ENCODE measurements at regions not wholly inside any gene's neighbourhood (a gene's known extent, or its start where the extent isn't known, plus 50 kb on each side); places are given as distances from the start of the nearest gene placed in this dataset.

- DNase-seq = no peak
Measured at GRCh38 chr6:15796130-15796771, 133.4 kb upstream of the DTNBP1 start.

DNA sequence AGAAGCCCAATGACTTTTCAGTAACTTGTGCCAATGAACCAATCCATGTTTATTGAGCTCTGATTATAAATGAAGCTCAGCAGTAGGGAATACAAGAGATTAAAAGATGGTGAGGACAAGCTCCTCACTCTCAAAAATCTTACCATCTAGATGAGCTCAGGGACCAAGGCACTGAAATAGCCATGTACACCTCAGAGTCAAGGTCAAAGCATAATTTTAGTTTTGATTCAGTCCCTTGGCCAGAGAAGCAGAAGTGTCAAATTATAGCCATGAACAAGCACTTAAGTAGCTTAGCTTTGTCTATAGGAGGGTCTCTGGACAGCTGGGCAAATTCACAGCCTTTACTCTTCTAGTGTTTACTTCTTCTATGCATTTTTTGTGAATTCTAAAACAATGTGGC is 131.0 kb upstream of the DTNBP1 start:
- DNase-seq = no peak

DNA sequence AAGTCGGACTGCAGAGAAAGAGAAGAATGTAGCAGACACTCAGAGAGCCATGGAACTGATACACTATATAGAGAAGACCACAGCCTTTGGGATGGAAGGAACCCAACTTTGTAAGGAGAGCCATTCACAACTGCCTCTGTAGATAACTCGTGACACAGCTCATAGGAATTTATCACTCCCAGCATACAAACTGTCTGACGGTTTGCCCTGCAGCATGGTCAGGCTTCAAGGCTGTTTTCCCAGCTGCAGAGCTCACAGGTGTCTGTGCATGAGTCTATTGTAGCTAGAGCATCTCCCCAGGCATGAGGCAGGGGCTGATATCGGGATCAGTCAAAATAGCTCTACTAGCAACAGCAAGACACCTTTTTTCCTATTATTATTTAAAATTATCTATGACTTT is 130.5 kb upstream of the DTNBP1 start:
- no peak for DNase-seq

GRCh38 chr6:15792842-15793241 is 130.0 kb upstream of the DTNBP1 start:
- DNase-seq = no peak

DNA sequence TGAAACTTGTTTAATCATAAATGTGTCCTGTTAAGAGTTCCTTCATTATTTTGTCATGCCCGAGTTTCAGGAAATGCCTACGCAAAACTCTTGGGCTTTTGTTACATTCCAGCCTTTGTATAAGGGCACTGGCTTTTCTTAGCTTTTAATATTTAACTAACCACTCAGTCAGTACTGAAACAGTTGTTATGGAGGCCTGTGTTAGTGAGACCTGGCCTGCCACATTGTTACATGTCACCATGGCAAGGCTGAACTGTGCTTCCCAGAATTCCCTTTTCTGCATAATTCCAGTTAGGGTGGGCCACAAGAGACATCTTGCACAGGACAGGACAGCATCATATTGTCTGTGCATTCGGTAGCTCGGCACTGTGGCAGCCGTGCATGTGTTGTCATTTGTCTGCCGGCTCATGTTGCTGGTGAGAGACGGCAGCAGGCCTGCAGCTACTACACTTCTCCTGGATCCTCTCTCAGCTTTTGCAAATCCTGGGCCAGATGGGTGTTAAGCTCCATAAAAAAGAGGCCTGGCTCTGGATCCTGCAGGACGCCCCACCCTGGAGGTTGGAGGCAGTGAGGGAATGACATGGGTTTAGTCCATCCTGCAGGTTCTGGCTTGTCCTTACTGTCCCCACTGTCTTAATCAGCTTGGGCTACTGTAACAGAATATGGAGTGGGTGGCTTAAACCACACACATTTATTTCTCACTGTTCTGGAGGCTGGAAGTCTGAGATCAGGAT is 128.8 kb upstream of the DTNBP1 start:
- DNase-seq = peak; percentile 53

DNA sequence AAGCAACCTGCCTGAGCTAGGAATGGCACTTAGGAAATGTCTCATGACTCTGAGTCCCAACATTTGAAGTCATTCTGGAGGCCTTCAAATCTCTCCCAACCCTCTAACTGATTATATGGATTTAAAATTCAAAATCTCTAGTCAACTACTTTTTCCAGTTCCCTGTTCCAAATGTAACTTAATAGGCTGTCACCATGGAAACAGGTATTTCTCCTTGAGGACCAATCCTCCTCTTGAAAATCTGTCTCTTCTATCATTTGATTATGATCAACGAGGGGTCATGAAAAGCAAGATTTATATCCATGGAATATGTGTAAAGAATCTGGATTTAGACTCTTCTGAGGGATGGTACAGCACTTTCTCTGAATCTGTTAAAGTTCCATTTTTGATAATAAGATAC is 127.3 kb upstream of the DTNBP1 start:
- DNase-seq = no peak

DNA sequence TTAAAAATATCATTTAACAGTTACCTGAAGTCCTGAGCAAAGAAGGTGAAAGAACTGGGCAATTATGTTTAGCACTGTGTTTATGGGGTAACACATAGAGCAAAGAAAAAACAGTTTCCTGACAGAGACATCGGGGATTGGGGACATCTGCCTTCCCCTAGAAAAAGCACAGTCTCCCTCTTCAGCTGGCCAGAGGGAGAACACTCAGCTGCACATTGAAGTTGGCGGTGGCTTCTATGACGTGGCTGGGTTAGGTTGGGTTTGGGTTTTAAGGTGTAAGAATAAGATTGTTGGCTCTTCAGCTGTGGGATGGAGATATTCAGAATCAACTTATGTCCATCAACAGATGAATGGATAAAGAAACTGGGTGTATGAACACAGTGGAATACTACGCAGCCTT is 124.0 kb upstream of the DTNBP1 start:
- DNase-seq = no peak

DNA sequence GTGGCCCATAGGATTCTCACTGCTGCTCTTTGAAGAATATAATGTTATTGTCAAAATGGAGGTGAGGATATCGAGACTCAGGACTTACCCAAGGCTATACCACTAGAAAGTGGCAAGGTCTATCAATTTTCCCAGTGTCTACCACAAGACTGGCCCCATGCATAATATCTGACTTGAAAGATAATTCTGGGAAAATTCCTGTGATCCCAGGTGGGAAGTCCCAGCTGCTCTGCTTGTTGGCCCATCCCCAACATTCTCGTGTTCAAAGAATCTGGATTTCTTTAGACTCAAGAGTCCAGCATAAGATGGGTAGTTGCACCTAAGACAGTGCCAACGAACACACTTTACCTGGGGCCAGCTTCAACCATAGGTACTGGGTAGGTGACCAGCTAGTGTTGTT is 120.7 kb upstream of the DTNBP1 start:
- no peak for DNase-seq

DNA sequence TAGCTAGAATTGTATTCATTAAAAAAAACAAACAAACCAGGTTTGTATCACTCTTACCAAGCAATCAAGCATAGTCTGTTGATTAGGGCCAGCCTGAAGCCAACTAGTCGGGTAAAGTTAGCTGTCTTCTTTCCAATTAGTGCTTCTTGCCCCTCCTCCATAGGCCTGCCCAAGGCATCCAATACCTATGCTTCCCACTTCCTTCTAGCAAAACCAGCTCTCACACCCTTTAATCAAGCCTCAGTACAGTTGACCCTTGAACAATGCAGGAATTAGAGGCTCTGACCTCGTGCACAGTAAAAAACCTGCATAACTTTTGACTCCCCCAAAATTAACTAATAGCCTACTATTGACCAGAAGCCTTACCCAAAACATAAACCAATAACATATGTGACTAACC is 119.1 kb upstream of the DTNBP1 start:
- no peak for DNase-seq

DNA sequence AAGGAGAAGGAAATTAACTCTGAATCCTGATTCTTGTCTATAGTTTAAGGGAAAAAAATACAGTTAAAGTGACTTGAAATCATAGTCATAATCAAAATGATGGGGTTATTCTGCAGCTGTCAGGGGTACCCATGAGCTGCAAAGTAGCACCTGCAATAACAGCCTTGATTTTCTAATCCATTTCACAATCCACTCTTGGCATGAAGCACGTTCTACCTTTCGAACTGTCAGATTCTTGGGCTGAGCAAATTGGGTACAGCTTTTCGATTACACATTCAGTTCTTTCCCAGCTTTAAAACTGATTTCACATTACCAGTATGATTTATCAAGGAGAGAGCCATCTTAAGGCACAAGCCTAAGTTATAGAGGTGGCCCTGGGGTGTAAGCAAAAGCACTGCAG is 118.5 kb upstream of the DTNBP1 start:
- DNase-seq = no peak

- no peak for DNase-seq
Measured at GRCh38 chr6:15780437-15780836, 117.6 kb upstream of the DTNBP1 start.

DNA sequence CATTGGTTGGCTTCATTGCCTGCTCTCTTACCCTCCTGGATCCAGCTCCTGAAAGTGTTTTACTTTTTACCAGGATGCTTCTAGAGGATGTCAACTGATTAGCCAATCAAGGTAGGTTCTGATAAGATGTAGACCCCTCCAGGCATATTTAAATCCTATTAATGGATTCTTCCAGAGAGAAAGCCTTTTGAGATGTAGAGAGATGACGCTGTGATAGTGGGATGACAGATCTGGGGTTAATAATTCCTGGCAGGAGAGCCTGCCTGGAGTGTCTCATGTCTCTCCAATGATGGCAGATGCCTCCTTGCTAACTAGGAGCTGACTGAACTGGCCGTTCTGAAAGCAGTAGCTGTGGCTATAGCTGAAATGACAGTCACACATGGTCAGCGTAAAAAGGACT is 116.9 kb upstream of the DTNBP1 start:
- DNase-seq = no peak

DNA sequence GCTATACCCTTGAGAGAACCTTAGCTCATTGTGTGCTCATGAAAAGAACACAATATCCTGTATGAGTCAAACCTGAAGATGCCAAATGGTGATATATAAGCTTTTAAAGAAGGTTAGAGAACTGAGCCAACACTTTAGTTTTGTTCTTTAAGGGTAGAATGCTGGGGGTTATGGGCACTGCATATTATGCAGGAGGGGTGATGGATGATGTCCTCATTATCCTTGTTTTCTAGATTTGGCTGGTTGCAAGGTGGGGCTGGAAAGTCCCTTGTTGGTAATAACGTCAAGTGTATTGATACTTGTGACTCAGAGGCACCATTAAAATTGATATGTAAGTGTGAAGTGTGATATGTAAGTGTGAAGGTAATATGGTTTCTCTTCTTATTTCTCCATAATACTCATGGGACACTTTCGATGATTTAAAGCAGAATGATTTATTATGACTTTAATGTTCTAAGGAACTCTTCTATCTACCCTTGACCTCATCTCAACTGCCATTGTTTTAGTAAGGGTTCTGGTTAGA is 113.7 kb upstream of the DTNBP1 start:
- no peak for DNase-seq

DNA sequence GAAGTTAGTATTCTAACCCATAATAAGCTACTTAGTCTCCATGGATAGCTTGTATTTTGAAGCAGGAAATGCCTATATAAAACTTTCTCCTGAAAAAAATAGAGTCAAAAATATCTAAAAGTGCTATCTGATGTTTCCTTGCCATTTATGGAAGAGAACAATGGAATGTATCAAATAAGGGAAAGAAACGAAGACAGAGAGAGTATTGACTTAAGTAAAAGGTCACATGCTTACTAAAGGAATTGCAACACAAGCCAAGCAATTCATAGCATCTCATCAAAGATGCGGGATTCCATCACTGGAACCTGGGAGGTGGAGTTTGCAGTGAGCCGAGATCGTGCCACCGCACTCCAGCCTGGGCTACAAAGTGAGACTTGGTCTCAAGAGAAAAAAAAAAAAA is 112.9 kb upstream of the DTNBP1 start:
- DNase-seq = no peak

DNA sequence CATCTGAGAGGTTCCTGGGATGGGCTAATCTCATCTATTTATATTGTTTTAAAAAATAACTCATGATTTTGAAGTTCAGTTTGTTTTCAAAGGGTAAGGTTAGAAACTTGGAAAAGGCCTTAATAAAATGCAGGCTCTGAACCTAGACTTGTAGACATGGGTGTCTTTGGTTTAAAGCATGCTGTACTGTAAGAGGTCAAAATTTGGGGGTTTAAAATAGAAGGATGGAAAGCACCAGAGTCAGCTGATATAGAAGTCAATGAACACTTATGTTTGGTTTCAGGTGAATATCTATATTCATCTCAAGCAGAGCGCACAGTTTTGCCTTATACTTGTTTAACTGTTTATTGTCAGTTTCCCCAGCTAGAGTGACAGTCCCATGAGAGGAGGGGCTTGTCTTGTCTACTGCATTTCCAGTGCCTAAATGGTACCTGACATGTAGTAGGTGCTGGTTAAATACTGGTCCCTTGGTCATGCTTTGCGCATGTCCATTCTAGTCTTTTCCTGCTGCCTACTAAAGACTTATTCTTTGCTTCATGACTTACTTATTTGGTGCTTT is 112.3 kb upstream of the DTNBP1 start:
- DNase-seq = no peak

GRCh38 chr6:15773806-15774410 is 111.1 kb upstream of the DTNBP1 start:
- no peak for DNase-seq

- no peak for DNase-seq
Measured at GRCh38 chr6:15770347-15771143, 107.7 kb upstream of the DTNBP1 start.

DNA sequence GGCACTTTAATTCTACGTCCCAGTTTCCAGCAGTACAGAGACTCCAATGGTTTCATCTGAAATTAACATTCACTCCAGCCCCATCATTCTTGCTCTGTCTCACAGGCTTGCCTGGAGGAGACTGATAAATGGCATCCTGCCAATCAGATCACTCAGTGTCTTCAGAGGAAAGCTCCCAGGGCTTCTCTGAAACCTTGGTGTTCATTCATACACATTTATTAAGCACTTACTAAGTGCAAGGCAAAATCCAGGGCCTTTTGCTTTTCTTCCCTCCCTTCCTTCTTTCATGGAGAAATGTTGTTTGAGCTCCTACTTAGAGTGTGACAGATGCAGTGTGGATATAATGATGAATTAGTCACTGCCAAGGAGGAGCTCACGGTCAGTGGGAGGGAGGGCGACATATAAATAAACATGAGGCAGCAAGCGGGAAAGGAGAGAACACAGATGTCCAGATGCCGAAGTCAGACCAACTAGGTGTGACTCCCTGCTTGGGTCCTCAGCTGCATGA is 106.7 kb upstream of the DTNBP1 start:
- DNase-seq = no peak

- no peak for DNase-seq
Measured at GRCh38 chr6:15768999-15769398, 106.2 kb upstream of the DTNBP1 start.

GRCh38 chr6:15763837-15764236 is 101.0 kb upstream of the DTNBP1 start:
- DNase-seq = no peak

DNA sequence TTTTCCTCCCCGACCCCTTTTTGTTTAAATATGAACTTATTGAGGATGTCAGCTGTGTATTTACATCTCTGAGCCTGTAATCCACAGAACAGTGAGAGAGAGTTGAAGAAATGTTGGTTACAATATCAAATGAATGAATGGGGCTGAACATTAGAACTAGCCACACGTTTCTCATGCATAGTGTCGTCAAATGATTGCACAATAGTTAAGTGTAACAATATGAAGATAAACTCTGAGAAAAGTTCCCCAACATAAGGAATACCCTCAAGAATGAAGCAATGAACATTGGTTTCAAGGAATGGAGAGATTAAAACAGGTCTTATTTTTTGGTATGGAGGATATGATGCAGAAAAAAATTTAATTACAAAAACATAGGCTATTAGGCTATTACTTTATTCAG is 100.5 kb upstream of the DTNBP1 start:
- DNase-seq = no peak

- no peak for DNase-seq
Measured at GRCh38 chr6:15761045-15761502, 98.2 kb upstream of the DTNBP1 start.

Data from NCI-H1694 (cell line).